Dermis blood vessel endothelial cell (primary cell): ENCODE measurements at regions not wholly inside any gene's neighbourhood (a gene's known extent, or its start where the extent isn't known, plus 50 kb on each side); places are given as distances from the start of the nearest gene placed in this dataset.
"Not testable (repeated sequence)": the region's sequence is repeated elsewhere in the genome, so short reads cannot be mapped to it uniquely, and the experiment has no call there.

Experiments
- DNase-seq: peaks from one replicate; pipeline ENCODE4 v3.0.0; 2010

DNA sequence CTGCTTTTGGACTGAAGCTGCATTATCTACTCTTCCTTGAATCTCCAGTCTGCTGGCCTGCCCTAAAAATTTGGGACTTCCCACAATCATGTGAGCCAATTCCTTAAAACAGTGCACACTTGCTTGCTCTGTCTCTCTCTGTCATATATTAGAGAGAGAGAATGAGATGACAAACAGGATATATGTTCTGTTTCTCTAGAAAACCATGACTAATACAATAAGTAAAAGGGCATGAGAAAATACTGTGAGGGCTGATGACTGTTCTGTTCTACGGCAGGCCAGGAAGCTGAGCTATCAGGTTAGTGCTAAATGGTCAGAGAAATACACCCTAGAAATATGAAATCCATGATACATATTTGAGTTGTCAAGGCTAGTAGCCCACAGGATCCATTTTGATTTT is 1896.8 kb upstream of the CELF4 start:
- peak; percentile 78 for DNase-seq

DNA sequence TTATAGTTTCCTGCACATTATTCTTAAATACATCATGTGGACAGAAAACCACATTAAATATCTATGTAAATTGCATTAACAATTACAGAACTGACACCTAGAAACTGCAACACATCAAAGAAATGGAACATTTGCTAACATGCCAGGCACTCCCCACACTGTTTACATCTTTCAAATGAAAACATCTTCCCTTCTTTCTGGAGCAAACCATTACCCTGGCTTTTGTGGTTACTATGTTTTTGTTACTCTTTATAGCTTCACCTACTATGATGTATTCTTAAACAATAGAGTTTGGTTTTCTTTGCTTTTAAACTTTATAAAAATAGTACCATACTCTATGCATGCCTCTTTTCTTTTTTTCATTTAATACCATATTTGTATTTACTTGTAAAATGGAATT is 1894.5 kb upstream of the CELF4 start:
- no peak for DNase-seq

DNA sequence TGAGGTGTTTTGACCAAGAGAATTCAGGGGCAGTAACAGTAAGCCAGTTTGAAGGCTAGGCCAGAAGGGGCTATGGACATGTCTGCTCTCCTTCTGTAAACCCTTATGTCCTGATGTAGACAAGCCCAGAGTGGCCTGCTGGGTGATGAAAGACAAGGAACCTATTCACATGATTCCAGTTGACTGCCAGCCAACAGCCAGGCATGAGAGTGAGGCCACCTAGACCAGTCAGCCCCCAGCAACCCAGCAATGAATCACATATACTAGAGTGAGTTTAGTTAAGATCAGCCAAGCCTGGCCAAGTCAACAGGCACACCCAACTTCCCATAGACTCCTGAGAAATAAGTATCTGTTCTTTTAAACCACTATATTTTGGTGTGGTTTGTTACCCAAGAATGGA is 1889.7 kb upstream of the CELF4 start:
- DNase-seq = peak; percentile 79

DNA sequence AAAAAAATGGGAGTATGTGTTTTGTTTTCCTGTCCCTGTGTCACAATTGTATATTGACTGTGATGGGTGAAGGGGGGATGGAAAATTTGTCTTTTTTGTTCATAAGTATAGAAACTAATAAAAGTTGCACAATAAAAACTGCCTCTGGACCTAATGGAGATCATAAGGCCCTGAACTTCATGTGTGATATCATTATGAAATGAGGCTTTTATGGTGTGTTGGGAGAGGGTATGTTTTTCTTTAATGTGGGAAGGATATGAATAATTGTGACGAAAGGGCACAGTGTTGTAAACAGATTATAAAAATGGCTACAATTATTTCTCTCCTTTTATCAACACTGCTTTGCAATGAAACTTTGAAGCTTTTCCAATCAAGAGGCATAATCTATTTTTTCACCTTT is 1889.3 kb upstream of the CELF4 start:
- peak; percentile 51 for DNase-seq

DNA sequence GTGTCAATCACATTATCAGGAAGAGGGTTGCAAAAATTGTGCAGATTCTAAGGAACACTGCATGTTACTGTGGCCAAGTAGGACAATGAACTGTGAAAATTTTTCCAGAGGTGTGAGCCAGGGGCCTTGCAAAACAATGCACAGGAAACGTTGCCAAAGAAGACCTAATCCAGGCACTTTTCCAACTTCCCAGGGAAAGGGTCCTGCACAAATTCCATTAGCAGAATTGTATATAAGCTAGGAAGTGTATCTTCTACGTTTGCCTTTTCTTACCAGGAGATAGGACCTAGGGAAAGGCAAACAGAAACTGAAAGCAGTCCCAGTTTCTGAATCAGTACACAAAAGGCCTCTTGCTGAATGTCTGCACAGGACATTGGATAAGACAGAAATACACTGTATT is 1888.3 kb upstream of the CELF4 start:
- DNase-seq = peak; percentile 98

DNA sequence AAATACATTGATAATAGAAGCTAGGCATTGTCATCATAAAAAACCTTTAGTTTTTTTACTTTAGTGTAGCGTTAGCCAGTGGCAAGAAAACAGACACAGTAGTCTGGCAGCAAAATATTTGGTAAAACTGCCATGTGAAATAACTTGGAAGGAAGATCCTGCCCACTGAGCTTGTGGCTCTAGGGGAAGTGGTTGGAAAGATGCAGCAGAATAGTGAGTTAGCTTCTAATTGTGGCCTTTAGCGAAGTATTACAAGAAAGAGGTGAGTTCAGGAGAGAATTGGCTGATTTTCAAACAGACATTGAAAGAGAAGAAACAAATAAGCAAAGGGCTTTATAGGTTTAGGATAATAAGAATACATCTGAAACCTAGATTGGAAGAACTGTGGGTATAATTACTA is 1887.8 kb upstream of the CELF4 start:
- DNase-seq = peak; percentile 51

DNA sequence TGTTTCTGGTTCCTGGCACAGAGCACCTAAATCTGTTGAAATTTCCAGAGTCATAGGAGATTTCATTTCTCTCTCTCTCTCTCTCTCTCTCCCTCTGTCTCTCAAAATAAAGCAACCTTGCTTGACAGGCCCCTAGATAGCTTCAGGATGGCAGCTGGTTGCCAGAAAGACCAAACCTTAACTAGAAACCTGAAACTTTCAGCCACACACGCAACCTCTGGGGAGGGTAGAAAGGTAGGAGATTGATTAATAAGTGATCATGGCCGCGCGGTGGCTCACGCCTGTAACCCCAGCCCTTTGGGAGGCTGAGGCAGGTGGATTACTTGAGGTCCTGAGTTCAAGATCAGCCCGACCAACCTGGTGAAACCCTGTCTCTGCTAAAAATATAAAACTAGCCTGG is 1885.4 kb upstream of the CELF4 start:
- DNase-seq = no peak

DNA sequence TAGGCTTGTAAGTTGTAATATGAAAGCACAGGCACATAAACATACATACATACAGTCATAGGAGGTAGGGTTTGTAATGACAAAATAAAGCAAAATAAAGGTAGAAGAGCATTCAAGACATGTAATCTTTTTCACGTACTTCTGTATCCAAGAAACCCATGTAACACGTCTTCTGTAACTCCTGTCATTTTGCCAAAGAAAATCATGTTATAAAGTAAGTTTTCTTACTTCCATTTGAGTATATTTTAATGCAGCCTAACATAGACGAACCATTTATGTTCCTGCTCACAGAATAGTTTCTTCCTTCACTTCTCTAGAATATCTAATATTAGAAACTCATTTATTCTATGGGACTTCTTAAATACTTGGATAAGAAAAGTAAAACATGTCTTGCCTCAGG is 1884.0 kb upstream of the CELF4 start:
- DNase-seq = peak; percentile 21

DNA sequence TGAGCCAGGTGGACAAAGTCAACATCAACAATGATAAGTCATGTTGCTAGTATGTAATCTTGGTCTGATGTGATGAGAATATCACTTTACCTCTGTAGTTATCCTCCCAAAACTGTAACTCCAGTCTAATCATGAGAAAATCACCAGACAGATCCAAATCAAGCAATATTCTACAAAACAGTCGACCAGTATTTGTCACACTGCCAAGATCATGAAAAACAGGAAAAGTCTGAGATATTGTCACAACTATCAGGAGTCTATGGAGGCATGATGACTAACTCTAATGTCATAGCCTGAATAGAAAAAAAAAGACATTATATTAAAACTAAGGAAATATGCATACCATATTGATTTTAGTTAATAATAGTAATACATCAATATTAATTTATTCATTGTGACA is 1883.3 kb upstream of the CELF4 start:
- DNase-seq = peak; percentile 94

DNA sequence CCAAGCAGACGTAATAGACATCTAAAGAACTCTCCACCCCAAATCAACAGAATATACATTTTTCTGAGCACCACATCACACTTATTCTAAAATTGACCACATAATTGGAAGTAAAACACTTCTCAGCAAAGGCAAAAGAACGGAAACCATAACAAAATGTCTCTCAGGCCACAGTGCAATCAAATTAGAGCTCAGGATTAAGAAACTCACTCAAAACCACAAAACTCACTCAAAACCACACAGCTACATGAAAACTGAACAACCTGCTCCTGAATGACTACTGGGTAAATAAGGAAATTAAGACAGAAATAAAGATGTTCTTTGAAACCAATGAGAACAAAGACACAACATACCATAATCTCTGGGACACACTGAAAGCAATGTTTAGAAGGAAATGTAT is 1879.4 kb upstream of the CELF4 start:
- not testable (repeated sequence) for DNase-seq

DNA sequence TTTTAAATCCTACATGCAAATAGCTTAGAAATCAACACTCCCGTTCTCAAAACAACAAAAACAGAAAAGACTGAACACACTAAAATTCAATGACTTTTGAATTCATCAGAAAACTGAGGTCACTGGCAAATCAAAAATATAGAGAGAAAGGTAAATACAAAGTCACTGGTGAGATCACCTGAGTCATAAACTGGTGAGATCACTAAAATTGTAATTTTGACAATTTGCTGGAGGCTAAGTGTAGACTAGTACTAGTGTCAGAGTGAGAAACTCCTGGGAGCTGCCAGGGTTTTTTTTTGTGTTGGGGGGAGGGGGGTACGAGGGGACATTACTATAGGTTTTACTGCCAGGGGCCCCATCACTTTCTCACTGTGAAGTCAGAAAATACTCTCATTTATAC is 1876.0 kb upstream of the CELF4 start:
- DNase-seq = no peak

DNA sequence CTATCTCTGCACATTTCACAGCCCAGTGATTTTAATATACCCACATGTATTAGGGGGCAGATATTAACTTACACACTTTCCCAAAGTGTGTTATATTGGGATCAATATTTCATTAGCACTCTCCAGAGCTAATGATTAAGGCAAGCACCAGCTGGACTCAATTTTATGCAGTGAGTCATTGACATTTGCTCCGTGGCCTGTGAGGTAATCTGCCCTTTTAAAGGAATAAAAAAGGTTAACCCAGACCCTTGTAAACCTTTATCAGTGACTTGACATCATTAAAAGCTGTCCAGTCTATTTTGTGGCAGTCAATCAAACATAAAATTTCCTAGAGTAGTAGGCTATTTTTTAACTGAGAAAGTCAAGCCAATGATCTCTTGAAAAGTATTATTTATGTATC is 1870.4 kb upstream of the CELF4 start:
- no peak for DNase-seq

DNA sequence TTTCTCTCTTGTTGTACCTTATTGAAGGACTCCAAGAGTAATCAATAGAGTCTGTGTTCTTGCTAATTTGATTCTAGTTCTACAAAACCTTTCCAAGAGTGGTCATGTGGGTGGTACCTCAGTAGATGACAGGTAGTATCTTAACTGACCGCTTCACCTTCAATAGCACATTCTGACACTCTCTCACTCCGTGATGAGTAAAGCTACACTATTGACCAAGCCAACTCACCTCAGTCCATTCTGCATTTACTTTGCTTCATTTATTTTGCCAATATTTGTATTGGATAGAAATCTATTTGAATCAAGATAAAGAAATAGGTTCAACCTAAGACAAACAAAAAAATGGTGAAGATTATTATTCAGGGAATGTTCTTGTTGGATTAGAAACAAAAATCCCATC is 1869.6 kb upstream of the CELF4 start:
- DNase-seq = no peak

DNA sequence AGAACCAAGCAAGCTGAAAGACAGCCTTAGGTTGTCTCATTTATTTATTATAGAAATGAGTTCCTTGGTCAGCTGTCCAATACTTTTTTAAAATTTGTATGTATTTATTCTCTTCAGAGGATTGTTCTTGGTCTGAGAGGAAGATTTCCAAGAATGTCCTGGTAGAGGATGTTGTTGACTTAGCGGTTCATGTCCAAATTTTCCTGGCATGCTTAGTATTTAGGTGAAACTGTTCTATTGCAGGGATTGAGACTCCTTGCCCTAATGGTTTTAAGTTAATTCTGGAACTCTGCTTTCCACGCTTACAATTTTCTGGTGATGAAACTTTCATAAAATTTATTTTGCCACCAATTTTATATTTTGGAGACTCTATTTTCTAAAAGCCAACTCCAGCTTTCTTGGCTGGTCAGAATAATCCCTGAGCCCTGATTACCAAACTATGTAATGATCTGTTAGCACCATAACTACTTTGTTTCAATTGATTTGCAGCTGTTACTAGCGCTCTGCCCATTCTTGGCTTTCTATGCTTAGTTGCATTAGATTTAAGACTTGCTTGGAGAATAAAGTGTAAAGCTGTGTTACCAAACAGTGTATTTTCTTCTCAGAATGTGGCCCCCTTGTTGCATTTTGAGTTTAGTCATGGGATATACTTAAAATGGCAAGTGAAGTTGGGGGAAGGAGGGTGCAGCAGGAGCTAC is 1868.8 kb upstream of the CELF4 start:
- DNase-seq = no peak

DNA sequence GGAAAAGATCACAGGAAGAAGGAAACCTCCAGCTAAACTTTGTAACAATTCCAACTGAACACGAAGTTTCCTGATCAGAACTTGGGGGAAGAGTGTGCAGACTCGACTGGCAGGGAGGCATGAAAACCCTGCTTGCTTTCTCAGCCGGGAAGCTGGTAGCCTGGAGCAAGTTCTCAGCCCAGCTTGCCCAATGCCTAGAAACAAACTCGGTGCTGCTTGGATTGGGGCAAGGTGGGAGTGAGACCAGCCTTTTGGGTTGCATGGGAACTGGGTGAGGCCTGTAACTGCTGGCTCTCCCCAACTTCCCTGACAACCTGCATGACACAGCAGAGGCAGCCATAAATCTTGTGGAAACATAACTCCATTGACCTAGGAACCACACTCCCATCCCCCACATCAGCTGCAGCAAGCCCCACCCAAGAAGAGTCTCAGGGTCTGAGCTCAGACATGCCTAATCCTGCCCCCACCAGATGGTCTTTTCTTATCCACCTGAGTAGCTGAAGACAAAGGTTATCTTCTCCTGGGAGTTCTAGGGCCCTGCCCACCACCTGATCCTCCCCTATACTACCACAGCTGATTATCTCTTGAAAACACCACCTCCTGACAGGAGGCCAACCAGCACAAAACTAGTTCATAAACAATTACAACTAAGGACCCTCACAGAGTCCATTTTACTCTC is 1859.7 kb upstream of the CELF4 start:
- DNase-seq = no peak

DNA sequence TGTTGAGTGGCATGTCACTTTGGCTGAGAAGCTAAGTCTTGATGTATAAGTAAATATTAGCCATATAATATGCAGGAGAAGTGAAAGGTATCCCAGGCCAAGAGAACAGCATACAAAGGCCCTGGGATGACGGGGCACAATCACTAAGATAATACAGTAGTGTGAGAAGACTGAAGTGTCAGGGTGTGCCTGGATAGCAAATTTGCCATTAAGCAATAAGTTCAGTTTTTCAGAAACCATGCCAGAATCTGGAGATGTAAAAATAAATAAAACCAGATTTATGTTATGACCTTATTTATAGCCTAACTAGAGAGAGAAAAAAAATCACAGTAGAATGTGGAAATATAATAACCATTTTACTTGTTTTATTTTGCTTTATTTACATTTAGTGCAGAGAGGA is 1858.7 kb upstream of the CELF4 start:
- DNase-seq = no peak

DNA sequence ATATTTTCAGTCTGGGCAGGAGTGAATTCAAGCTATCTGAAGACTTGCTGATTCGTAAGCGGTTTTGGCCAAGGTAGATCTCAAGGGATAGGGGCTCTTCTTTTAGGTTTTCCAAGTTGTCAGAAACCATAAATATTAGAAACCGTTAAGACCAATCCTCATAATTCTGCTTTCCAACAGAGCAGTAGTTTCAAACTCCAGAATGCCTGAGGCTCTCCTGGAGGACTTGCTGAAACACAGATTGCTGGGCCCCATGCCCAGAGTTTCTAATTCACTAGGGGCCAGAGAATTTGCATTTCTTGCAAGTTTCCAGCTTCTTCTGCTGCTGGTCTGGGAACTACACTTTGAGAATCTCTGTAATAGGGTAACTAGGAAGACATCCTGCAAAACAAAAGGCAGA is 1855.7 kb upstream of the CELF4 start:
- DNase-seq = no peak

DNA sequence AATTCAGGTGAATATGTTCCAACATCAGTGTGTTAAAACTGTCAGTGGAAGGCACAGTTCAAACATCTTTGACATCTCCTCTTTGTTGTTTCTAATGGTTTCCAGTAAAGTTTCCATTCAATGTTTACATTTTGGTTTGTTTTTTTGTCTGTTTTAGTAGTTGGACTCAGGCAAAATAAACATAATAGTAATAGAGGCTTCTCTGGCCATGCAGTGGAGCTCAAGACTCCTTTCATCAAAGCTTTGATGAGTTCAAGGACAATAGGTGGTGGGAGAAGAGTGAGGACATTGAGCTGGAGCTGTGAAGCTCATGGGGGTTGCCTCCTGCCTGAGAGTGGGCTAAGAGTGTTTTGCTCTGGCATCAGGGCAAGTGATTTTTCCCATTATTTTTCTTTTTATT is 1853.7 kb upstream of the CELF4 start:
- no peak for DNase-seq

DNA sequence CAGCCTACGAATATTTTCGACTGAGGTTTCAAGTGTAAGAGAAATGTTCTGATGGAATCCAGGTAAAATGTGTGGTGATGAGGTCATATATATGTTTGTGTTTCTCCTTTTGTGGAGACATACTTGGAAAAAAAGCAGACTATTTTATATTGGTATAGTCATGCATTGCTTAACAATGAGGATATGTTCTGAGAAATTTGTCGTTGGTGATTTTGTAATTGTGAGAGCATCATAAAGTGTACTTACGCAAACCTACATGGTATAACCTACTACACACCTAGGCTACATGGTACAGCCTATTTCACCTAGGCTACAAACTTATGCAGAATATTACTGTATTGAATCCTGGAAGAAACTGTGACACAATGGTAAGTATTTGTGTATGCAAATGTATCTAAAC is 1849.9 kb upstream of the CELF4 start:
- DNase-seq = no peak

DNA sequence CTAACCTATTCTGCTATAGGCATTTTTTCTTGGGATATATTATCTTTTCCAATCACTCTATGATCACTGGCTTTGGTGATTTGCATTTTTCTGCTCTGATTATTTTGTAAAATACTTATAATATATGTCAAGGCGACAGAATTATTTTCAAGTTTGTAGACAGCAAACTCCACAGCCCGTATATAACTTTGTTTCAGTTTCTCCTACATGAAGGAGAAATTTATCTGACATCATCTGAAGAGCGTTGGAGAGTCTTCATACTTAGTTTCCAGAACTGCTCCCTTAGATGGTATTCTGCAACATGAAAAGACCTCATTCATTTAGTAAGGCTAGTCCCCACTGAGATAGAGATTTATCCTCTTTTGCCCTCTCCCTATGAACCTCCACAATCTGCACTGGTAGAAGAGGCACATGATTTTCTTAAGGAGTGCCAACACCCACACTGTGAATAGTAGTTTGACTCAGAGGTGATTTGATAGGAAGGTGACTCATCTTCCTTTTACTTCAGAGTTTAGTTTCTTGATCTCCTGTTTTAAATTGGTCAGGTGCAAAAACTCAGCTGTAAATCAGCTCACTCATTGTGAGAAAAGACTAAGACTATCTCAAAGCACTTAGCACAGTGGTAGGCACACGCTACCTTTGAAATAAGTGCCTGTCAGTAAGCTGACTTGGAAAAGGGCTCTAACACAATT is 1848.6 kb upstream of the CELF4 start:
- DNase-seq = peak; percentile 80

DNA sequence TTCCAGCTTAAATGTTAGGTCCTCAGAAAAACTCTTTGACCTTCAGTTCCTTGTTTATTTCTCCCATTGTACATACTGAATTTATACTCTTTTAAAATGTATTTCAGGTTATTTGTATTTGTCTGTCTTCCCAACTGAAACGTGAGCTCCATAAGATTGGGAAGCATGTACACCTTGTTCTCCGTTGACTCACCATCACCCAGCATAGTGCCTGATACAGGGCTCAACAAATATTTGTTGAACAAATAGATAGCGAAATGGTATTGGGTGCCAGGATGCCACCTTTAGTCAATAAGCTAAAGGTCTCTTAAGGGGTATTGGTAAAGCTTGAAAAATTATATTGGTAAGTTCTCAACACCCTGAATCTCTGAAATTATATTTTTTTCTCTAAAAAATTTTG is 1841.3 kb upstream of the CELF4 start:
- DNase-seq = no peak

DNA sequence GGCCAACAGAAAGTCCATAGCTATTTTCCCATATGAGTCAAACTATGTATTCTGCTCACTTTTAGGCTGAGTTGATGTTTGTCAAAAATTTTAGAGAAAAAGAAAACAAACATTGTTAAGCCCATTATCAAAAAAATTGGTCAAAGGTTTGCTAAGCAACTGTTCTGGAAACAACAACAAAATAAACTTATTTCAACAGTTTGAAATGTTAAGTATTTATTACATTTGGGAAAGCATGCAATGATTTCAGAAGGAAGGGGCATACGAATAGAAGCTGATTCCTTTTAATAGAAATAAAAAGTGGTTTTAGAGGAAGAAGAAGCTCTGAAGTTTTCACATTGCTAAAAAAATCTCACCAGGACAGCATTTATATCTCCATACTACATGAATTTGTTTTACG is 1837.5 kb upstream of the CELF4 start:
- no peak for DNase-seq

DNA sequence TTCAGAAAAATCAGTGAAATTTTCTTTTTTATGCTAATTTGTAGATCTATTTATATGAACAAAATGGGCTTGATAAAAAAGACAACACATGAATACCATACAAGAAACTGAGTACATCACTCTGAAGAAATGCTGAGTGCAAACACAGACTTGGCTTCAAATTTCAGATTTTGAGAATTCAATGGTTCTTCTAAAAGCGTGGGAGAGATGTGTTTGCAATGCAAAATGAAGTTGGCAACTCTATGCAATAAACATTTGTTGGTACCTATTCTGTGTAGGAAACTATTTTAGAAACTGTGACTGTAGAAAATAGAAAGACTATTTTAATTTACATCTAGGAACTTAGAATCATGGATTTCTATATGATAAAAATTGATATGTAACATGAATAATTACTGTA is 1834.1 kb upstream of the CELF4 start:
- no peak for DNase-seq

DNA sequence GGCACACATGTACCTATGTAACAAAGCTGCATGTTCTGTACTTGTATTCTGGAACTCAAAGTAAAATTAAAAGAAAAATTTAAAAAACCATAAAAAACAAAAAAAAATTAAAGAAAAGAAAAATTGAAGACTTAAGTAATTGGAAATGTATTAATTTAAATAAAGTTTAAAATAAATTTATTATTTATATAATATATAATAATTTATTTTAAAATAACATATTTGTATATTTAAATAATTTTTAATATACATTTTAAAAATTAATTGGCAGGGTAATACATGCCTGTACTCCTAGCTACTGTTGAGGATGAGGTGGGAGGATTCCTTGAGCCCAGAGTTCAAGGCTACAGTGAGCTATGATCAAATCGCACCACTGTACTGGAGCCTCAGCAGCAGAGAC is 1830.6 kb upstream of the CELF4 start:
- no peak for DNase-seq
